ENCODE measurements at regions not wholly inside any gene's neighbourhood (a gene's known extent, or its start where the extent isn't known, plus 50 kb on each side); places are given as distances from the start of the nearest gene placed in this dataset.
"Not testable (repeated sequence)": the region's sequence is repeated elsewhere in the genome, so short reads cannot be mapped to it uniquely, and the experiment has no call there.

DNA sequence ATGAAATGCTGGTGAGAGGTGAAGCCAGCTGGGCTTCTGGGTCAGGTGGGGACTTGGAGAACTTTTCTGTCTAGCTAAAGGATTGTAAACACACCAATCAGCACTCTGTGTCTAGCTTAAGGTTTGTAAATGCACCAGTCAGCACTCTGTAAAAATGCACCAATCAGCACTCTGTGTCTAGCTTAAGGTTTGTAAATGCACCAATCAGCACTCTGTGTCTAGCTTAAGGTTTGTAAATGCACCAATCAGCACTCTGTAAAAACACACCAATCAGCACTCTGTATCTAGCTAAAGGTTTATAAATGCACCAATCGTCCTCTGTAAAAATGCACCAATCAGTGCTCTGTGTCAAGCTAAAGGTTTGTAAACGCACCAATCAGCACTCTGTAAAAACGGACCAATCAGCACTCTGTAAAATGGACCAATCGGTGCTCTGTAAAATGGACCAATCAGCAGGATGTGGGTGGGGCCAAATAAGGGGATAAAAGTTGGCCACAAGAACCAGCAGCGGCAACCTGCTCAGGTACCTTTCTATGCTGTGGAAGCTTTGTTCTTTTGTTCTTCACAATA, 127.4 kb downstream of the COPRS start:
- H3K36me3 ChIP-seq (ENCODE audit: control insufficient read depth, insufficient read depth, low read length, severe bottlenecking) = not testable (repeated sequence)

DNA sequence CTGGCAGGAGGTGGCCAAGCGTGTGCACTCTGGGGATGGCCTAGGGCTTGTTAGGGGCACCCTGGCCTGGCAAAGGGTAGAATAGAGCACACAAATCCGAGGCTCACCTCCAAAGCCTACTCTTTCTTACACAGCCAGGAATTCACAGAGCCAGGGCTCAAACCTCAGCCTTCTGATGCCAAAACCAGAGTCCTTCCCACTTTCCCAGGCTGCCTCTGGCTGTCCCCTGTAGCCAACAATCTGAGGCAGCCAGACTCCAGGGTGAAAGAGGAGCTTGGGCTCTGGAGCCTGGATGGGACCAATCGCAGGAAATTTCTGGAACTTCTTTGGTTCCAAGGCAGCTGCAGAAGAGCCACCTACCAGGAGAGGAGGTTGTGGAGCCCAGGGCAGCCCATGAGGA, 127.9 kb downstream of the COPRS start:
- no peaks in the 10 kb centered on the region for H3K4me1 ChIP-seq (ENCODE audit: control insufficient read depth, insufficient read depth, low read length)
- no peak overlapping the region for H3K4me3 ChIP-seq (ENCODE audit: low read length)
- DNase-seq (ENCODE audit: low read depth) = no peak
- no peaks in the 10 kb centered on the region for H3K9me3 ChIP-seq (ENCODE audit: control insufficient read depth, low read length)
- H3K36me3 ChIP-seq (ENCODE audit: control insufficient read depth, insufficient read depth, low read length, severe bottlenecking) = no peaks in the 10 kb centered on the region
- H3K9ac ChIP-seq (ENCODE audit: low read length) = no peak overlapping the region
- no peaks in the 10 kb centered on the region for H3K27me3 ChIP-seq (replicated peaks; ENCODE audit: control insufficient read depth, insufficient read depth, low read length)

More for the DNA sequence above, 127.4 kb downstream of the COPRS start:
- H3K9ac ChIP-seq (ENCODE audit: low read length); H3K9me3 ChIP-seq (ENCODE audit: control insufficient read depth, low read length); H3K4me1 ChIP-seq (ENCODE audit: control insufficient read depth, insufficient read depth, low read length); H3K4me3 ChIP-seq (ENCODE audit: low read length); H3K27me3 ChIP-seq (replicated peaks; ENCODE audit: control insufficient read depth, insufficient read depth, low read length); DNase-seq (ENCODE audit: low read depth): not testable (repeated sequence)

DNA sequence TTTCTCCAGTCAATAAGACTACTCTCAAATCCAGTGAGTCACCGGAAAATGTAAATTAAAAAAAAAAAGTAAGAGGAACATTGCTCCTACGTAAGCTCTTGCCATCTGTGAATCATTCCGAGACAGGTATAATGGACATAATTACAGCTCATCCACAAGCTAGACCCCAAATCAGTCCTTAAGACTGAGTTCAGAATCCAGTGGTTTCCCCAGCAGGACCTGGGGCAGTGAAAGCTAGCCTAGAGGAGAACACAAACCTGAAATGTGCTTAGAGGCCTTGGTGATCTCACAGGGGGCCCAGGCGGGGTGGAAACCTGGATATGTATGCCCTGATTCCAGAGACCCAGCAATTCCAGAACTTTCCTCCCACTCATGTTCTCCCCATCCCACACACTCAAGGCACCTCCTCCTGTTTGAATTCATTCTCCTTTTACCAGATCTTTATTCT, 132.0 kb downstream of the COPRS start:
- DNase-seq (ENCODE audit: low read depth) = peak; percentile 50
- Histone ChIP-seq H3K36me3 (ENCODE audit: control insufficient read depth, insufficient read depth, low read length, severe bottlenecking) (no peaks in the 10 kb centered on the region), H3K9me3 (ENCODE audit: control insufficient read depth, low read length) (no peaks in the 10 kb centered on the region), H3K9ac (ENCODE audit: low read length) (no peak overlapping the region), H3K4me1 (ENCODE audit: control insufficient read depth, insufficient read depth, low read length) (no peaks in the 10 kb centered on the region), H3K4me3 (ENCODE audit: low read length) (no peak overlapping the region), H3K27me3 (replicated peaks; ENCODE audit: control insufficient read depth, insufficient read depth, low read length) (no peaks in the 10 kb centered on the region)

DNA sequence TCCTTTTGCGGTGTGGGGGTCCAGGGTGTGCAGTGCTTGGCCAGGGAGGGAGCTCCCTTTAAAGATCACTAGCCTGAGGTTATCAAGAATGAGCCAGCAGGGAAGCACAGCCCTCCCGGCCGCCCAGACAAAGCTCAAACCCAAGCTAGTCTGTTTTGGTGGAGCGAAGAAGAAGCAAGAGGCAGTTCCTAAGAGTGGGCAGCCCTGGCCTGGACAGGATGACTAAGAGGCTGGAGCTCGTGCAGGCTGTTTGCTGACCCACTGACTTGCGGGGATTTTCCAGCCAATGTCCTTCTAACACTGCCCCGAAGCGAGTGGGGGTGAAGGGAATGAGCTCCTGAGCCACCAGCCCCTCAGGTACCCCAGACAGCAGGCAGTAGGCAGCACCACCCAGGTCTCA, 134.4 kb downstream of the COPRS start:
- Histone ChIP-seq H3K4me1 (ENCODE audit: control insufficient read depth, insufficient read depth, low read length) (no peaks in the 10 kb centered on the region), H3K27me3 (replicated peaks; ENCODE audit: control insufficient read depth, insufficient read depth, low read length) (no peaks in the 10 kb centered on the region), H3K4me3 (ENCODE audit: low read length) (no peak overlapping the region), H3K9me3 (ENCODE audit: control insufficient read depth, low read length) (no peaks in the 10 kb centered on the region), H3K9ac (ENCODE audit: low read length) (no peak overlapping the region), H3K36me3 (ENCODE audit: control insufficient read depth, insufficient read depth, low read length, severe bottlenecking) (no peaks in the 10 kb centered on the region)
- DNase-seq (ENCODE audit: low read depth) = no peak

DNA sequence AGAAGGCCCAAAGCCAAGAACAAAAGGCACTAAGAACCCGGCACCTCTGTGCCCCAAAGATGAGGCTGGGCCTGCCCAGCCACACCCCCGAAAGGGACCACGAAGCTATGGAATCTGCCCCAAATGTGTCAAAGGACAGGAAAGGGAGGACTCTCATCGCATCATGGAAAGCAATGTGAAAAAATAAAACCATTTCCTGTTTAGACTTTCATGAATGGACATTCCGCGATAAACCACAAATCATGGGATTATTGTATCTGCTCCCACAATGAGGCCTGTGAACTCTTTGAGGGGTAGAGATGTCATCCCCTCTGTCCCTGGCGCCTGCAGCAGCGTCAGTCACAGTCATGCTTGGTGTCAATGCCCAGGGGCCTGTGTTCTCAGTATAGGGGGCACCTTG, 135.0 kb downstream of the COPRS start:
- Histone ChIP-seq H3K4me1 (ENCODE audit: control insufficient read depth, insufficient read depth, low read length) (no peaks in the 10 kb centered on the region), H3K9me3 (ENCODE audit: control insufficient read depth, low read length) (no peaks in the 10 kb centered on the region), H3K4me3 (ENCODE audit: low read length) (no peak overlapping the region), H3K27me3 (replicated peaks; ENCODE audit: control insufficient read depth, insufficient read depth, low read length) (no peaks in the 10 kb centered on the region), H3K9ac (ENCODE audit: low read length) (no peak overlapping the region), H3K36me3 (ENCODE audit: control insufficient read depth, insufficient read depth, low read length, severe bottlenecking) (no peaks in the 10 kb centered on the region)
- DNase-seq (ENCODE audit: low read depth) = no peak

- Histone ChIP-seq H3K9ac (ENCODE audit: low read length) (no peak overlapping the region), H3K9me3 (ENCODE audit: control insufficient read depth, low read length) (no peaks in the 10 kb centered on the region), H3K4me1 (ENCODE audit: control insufficient read depth, insufficient read depth, low read length) (no peaks in the 10 kb centered on the region), H3K27me3 (replicated peaks; ENCODE audit: control insufficient read depth, insufficient read depth, low read length) (no peaks in the 10 kb centered on the region), H3K4me3 (ENCODE audit: low read length) (no peak overlapping the region), H3K36me3 (ENCODE audit: control insufficient read depth, insufficient read depth, low read length, severe bottlenecking) (no peaks in the 10 kb centered on the region)
- DNase-seq (ENCODE audit: low read depth) = peak; percentile 34
Observed at GRCh38 chr17:31722251-31723056, 136.6 kb downstream of the COPRS start.

DNA sequence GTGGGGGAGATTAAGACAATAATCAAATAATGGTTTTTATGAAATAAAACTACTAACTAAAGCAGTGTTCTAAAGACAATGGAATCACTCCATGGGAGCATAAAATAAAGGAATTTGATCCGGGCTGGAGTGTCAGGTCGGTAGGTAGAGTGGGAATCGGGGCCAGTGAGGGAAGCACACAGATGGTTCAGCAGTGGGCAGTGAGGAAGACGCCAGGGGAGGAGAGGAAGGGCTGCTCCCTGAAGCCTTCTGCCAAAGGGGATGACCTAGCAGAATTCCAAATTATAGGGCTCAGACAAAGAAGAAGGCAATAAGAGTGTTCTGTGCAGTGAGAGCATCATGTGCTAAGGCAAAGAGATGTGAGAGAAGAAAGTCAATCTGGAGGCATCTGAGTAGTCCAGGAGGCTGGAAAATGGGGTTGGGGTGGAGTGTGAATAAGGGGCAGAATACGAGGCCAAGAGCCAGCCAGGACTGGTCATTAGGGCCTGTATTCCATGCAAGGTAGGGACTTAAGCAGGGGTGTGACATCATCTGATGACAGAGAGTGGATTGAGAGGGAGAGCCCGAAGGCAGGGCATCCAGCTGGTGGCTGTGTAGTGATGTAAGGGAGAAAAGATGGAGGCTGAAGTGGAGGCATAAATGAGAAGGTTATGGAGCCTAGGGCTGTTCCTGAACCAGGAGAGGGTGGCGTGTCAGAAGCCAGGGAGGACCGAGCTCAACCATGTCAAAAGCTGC, 137.6 kb downstream of the COPRS start:
- Histone ChIP-seq H3K4me3 (ENCODE audit: low read length) (no peak overlapping the region), H3K9ac (ENCODE audit: low read length) (no peak overlapping the region), H3K4me1 (ENCODE audit: control insufficient read depth, insufficient read depth, low read length) (no peaks in the 10 kb centered on the region), H3K9me3 (ENCODE audit: control insufficient read depth, low read length) (no peaks in the 10 kb centered on the region), H3K36me3 (ENCODE audit: control insufficient read depth, insufficient read depth, low read length, severe bottlenecking) (no peaks in the 10 kb centered on the region), H3K27me3 (replicated peaks; ENCODE audit: control insufficient read depth, insufficient read depth, low read length) (no peaks in the 10 kb centered on the region)
- no peak for DNase-seq (ENCODE audit: low read depth)

DNA sequence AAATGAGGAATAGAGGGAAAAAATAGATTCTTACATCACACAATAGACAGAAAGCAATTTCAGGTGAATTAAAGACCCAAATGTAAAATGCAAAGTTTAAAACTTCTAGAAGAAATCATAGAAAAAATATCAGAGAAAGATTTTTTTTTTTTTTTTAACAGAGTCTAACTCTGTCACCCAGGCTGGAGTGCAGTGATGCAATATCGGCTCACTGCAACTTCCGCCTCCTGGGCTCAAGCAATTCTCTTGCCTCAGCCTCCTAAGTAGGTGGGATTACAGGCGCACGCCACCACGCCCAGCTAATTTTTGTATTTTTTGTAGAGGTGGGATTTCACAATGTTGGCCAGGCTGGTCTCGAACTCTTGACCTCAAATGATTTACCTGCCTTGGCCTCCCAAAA, 141.8 kb downstream of the COPRS start:
- not testable (repeated sequence) for H3K4me1 ChIP-seq (ENCODE audit: control insufficient read depth, insufficient read depth, low read length); DNase-seq (ENCODE audit: low read depth); H3K9ac ChIP-seq (ENCODE audit: low read length); H3K9me3 ChIP-seq (ENCODE audit: control insufficient read depth, low read length); H3K36me3 ChIP-seq (ENCODE audit: control insufficient read depth, insufficient read depth, low read length, severe bottlenecking); H3K27me3 ChIP-seq (replicated peaks; ENCODE audit: control insufficient read depth, insufficient read depth, low read length); H3K4me3 ChIP-seq (ENCODE audit: low read length)

- Histone ChIP-seq H3K9me3 (ENCODE audit: control insufficient read depth, low read length) (no peaks in the 10 kb centered on the region), H3K4me1 (ENCODE audit: control insufficient read depth, insufficient read depth, low read length) (no peaks in the 10 kb centered on the region), H3K27me3 (replicated peaks; ENCODE audit: control insufficient read depth, insufficient read depth, low read length) (no peaks in the 10 kb centered on the region), H3K36me3 (ENCODE audit: control insufficient read depth, insufficient read depth, low read length, severe bottlenecking) (no peaks in the 10 kb centered on the region), H3K4me3 (ENCODE audit: low read length) (no peak overlapping the region), H3K9ac (ENCODE audit: low read length) (no peak overlapping the region)
- DNase-seq (ENCODE audit: low read depth) = no peak
Observed at GRCh38 chr17:31715446-31715845, 143.6 kb downstream of the COPRS start.

DNA sequence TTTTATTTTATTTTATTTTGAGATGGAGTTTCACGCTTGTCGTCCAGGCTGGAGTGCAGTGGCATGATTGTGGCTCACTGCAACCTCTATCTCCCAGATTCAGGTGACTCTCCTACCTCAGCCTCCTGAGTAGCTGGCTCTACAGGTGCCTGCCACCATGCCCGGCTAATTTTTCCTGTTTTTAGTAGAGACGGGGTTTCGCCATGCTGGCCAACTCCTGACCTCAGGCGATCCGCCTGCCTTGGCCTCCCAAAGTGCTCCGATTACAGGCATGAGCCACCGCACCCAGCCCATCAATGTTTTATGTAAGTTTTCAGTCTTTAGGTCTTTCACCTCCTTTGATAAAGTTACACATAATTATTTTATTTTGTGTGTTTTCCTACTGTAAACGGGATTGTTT, 154.6 kb downstream of the COPRS start:
- no peak overlapping the region for H3K9ac ChIP-seq (ENCODE audit: low read length)

GRCh38 chr17:31702041-31702440, 157.0 kb downstream of the COPRS start:
- H3K4me1 ChIP-seq (ENCODE audit: control insufficient read depth, insufficient read depth, low read length) = peaks cover 9% of the 10 kb centered on the region
- no peak overlapping the region for H3K9ac ChIP-seq (ENCODE audit: low read length)
- H3K9me3 ChIP-seq (ENCODE audit: control insufficient read depth, low read length) = no peaks in the 10 kb centered on the region
- no peaks in the 10 kb centered on the region for H3K36me3 ChIP-seq (ENCODE audit: control insufficient read depth, insufficient read depth, low read length, severe bottlenecking)
- no peaks in the 10 kb centered on the region for H3K27me3 ChIP-seq (replicated peaks; ENCODE audit: control insufficient read depth, insufficient read depth, low read length)
- DNase-seq (ENCODE audit: low read depth) = no peak
- H3K4me3 ChIP-seq (ENCODE audit: low read length) = no peak overlapping the region

More for the DNA sequence above, 154.6 kb downstream of the COPRS start:
- DNase-seq (ENCODE audit: low read depth) = no peak
- Histone ChIP-seq H3K4me3 (ENCODE audit: low read length) (no peak overlapping the region), H3K36me3 (ENCODE audit: control insufficient read depth, insufficient read depth, low read length, severe bottlenecking) (no peaks in the 10 kb centered on the region), H3K27me3 (replicated peaks; ENCODE audit: control insufficient read depth, insufficient read depth, low read length) (no peaks in the 10 kb centered on the region), H3K4me1 (ENCODE audit: control insufficient read depth, insufficient read depth, low read length) (no peaks in the 10 kb centered on the region), H3K9me3 (ENCODE audit: control insufficient read depth, low read length) (no peaks in the 10 kb centered on the region)

Data from adipocyte (in vitro differentiated cells).